ENCODE measurements at regions not wholly inside any gene's neighbourhood (a gene's known extent, or its start where the extent isn't known, plus 50 kb on each side); places are given as distances from the start of the nearest gene placed in this dataset.
"Not testable (repeated sequence)": the region's sequence is repeated elsewhere in the genome, so short reads cannot be mapped to it uniquely, and the experiment has no call there.

GRCh38 chr9:106451223-106451622 lies 411.7 kb upstream of the ZNF462 start:
- no peak overlapping the region for H3K4me3 Mint-ChIP-seq
- peaks cover 19% of the 10 kb centered on the region for H3K9me3 Mint-ChIP-seq
- DNase-seq (ENCODE audit: low spot score), result no peak
- H3K27me3 Mint-ChIP-seq (ENCODE audit: low read depth), result no peaks in the 10 kb centered on the region
- H3K36me3 Mint-ChIP-seq (ENCODE audit: low read depth), result no peaks in the 10 kb centered on the region
- no peaks in the 10 kb centered on the region for H3K4me1 Mint-ChIP-seq (ENCODE audit: low read depth)
- H3K27ac Mint-ChIP-seq, result no peak overlapping the region

- Mint-ChIP-seq H3K27me3 (ENCODE audit: low read depth) (no peaks in the 10 kb centered on the region), H3K9me3 (peaks cover 24% of the 10 kb centered on the region), H3K36me3 (ENCODE audit: low read depth) (no peaks in the 10 kb centered on the region), H3K4me1 (ENCODE audit: low read depth) (no peaks in the 10 kb centered on the region), H3K27ac (no peak overlapping the region), H3K4me3 (no peak overlapping the region)
- no peak for DNase-seq (ENCODE audit: low spot score)
These were observed 406.4 kb upstream of the ZNF462 start for GRCh38 chr9:106456581-106456980.

- no peaks in the 10 kb centered on the region for H3K27me3 Mint-ChIP-seq (ENCODE audit: low read depth)
- no peak overlapping the region for H3K4me3 Mint-ChIP-seq
- no peaks in the 10 kb centered on the region for H3K36me3 Mint-ChIP-seq (ENCODE audit: low read depth)
- peaks cover 17% of the 10 kb centered on the region for H3K9me3 Mint-ChIP-seq
- H3K27ac Mint-ChIP-seq, result no peak overlapping the region
- H3K4me1 Mint-ChIP-seq (ENCODE audit: low read depth), result no peaks in the 10 kb centered on the region
- DNase-seq (ENCODE audit: low spot score), result no peak
These were observed 395.7 kb upstream of the ZNF462 start for GRCh38 chr9:106467113-106467864.

GRCh38 chr9:106467865-106468164 lies 395.2 kb upstream of the ZNF462 start:
- no peaks in the 10 kb centered on the region for H3K36me3 Mint-ChIP-seq (ENCODE audit: low read depth)
- no peak for DNase-seq (ENCODE audit: low spot score)
- H3K9me3 Mint-ChIP-seq, result peaks cover 15% of the 10 kb centered on the region
- H3K4me3 Mint-ChIP-seq, result no peak overlapping the region
- H3K27ac Mint-ChIP-seq, result no peak overlapping the region
- no peaks in the 10 kb centered on the region for H3K4me1 Mint-ChIP-seq (ENCODE audit: low read depth)
- H3K27me3 Mint-ChIP-seq (ENCODE audit: low read depth), result no peaks in the 10 kb centered on the region

- no peak overlapping the region for H3K4me3 Mint-ChIP-seq
- no peak overlapping the region for H3K27ac Mint-ChIP-seq
- no peak for DNase-seq (ENCODE audit: low spot score)
- no peaks in the 10 kb centered on the region for H3K27me3 Mint-ChIP-seq (ENCODE audit: low read depth)
- H3K9me3 Mint-ChIP-seq, result peaks cover 15% of the 10 kb centered on the region
- no peaks in the 10 kb centered on the region for H3K36me3 Mint-ChIP-seq (ENCODE audit: low read depth)
- H3K4me1 Mint-ChIP-seq (ENCODE audit: low read depth), result no peaks in the 10 kb centered on the region
These were observed 394.5 kb upstream of the ZNF462 start for GRCh38 chr9:106468431-106468830.

- no peaks in the 10 kb centered on the region for H3K4me1 Mint-ChIP-seq (ENCODE audit: low read depth)
- H3K27ac Mint-ChIP-seq, result no peak overlapping the region
- DNase-seq (ENCODE audit: low spot score), result no peak
- H3K36me3 Mint-ChIP-seq (ENCODE audit: low read depth), result no peaks in the 10 kb centered on the region
- H3K27me3 Mint-ChIP-seq (ENCODE audit: low read depth), result no peaks in the 10 kb centered on the region
- H3K4me3 Mint-ChIP-seq, result no peak overlapping the region
- H3K9me3 Mint-ChIP-seq, result peaks cover 4% of the 10 kb centered on the region
These were observed 384.7 kb upstream of the ZNF462 start for GRCh38 chr9:106478312-106478711.

GRCh38 chr9:106478727-106479126 lies 384.2 kb upstream of the ZNF462 start:
- no peak for DNase-seq (ENCODE audit: low spot score)
- no peak overlapping the region for H3K27ac Mint-ChIP-seq
- H3K4me1 Mint-ChIP-seq (ENCODE audit: low read depth), result no peaks in the 10 kb centered on the region
- no peaks in the 10 kb centered on the region for H3K36me3 Mint-ChIP-seq (ENCODE audit: low read depth)
- no peaks in the 10 kb centered on the region for H3K27me3 Mint-ChIP-seq (ENCODE audit: low read depth)
- H3K4me3 Mint-ChIP-seq, result no peak overlapping the region
- H3K9me3 Mint-ChIP-seq, result peaks cover 4% of the 10 kb centered on the region

GRCh38 chr9:106479679-106480078 lies 383.3 kb upstream of the ZNF462 start:
- H3K9me3 Mint-ChIP-seq, result peaks cover 4% of the 10 kb centered on the region
- no peak for DNase-seq (ENCODE audit: low spot score)
- no peaks in the 10 kb centered on the region for H3K4me1 Mint-ChIP-seq (ENCODE audit: low read depth)
- H3K27me3 Mint-ChIP-seq (ENCODE audit: low read depth), result no peaks in the 10 kb centered on the region
- H3K36me3 Mint-ChIP-seq (ENCODE audit: low read depth), result no peaks in the 10 kb centered on the region
- no peak overlapping the region for H3K4me3 Mint-ChIP-seq
- H3K27ac Mint-ChIP-seq, result no peak overlapping the region

GRCh38 chr9:106481013-106481609 lies 381.9 kb upstream of the ZNF462 start:
- Mint-ChIP-seq H3K27ac (no peak overlapping the region), H3K4me1 (ENCODE audit: low read depth) (no peaks in the 10 kb centered on the region), H3K4me3 (no peak overlapping the region), H3K9me3 (peaks cover 7% of the 10 kb centered on the region), H3K27me3 (ENCODE audit: low read depth) (no peaks in the 10 kb centered on the region), H3K36me3 (ENCODE audit: low read depth) (peaks cover under 1% of the 10 kb centered on the region)
- DNase-seq (ENCODE audit: low spot score), result no peak

- no peak for DNase-seq (ENCODE audit: low spot score)
- Mint-ChIP-seq H3K4me3 (no peak overlapping the region), H3K9me3 (peaks cover 12% of the 10 kb centered on the region), H3K4me1 (ENCODE audit: low read depth) (no peaks in the 10 kb centered on the region), H3K27me3 (ENCODE audit: low read depth) (no peaks in the 10 kb centered on the region), H3K36me3 (ENCODE audit: low read depth) (peaks cover 1% of the 10 kb centered on the region), H3K27ac (no peak overlapping the region)
These were observed 380.2 kb upstream of the ZNF462 start for GRCh38 chr9:106482733-106483132.

GRCh38 chr9:106486685-106487084 lies 376.3 kb upstream of the ZNF462 start:
- Mint-ChIP-seq H3K36me3 (ENCODE audit: low read depth) (peaks cover 1% of the 10 kb centered on the region), H3K4me1 (ENCODE audit: low read depth) (no peaks in the 10 kb centered on the region), H3K27me3 (ENCODE audit: low read depth) (no peaks in the 10 kb centered on the region), H3K27ac (no peak overlapping the region), H3K4me3 (no peak overlapping the region), H3K9me3 (peaks cover 17% of the 10 kb centered on the region)
- no peak for DNase-seq (ENCODE audit: low spot score)

- Mint-ChIP-seq H3K4me3 (no peak overlapping the region), H3K4me1 (ENCODE audit: low read depth) (no peaks in the 10 kb centered on the region), H3K27ac (no peak overlapping the region), H3K36me3 (ENCODE audit: low read depth) (peaks cover 1% of the 10 kb centered on the region), H3K27me3 (ENCODE audit: low read depth) (no peaks in the 10 kb centered on the region), H3K9me3 (peaks cover 17% of the 10 kb centered on the region)
- DNase-seq (ENCODE audit: low spot score), result no peak
These were observed 375.7 kb upstream of the ZNF462 start for GRCh38 chr9:106487266-106487665.

- H3K27me3 Mint-ChIP-seq (ENCODE audit: low read depth); H3K4me3 Mint-ChIP-seq; H3K4me1 Mint-ChIP-seq (ENCODE audit: low read depth); H3K36me3 Mint-ChIP-seq (ENCODE audit: low read depth); DNase-seq (ENCODE audit: low spot score); H3K27ac Mint-ChIP-seq; H3K9me3 Mint-ChIP-seq: not testable (repeated sequence)
These were observed 370.8 kb upstream of the ZNF462 start for GRCh38 chr9:106492126-106492525.

- no peak overlapping the region for H3K4me3 Mint-ChIP-seq
- H3K27me3 Mint-ChIP-seq (ENCODE audit: low read depth), result no peaks in the 10 kb centered on the region
- no peak overlapping the region for H3K27ac Mint-ChIP-seq
- DNase-seq (ENCODE audit: low spot score), result no peak
- no peaks in the 10 kb centered on the region for H3K36me3 Mint-ChIP-seq (ENCODE audit: low read depth)
- H3K9me3 Mint-ChIP-seq, result peaks cover 10% of the 10 kb centered on the region
- no peaks in the 10 kb centered on the region for H3K4me1 Mint-ChIP-seq (ENCODE audit: low read depth)
These were observed 362.8 kb upstream of the ZNF462 start for GRCh38 chr9:106500171-106500570.

- not testable (repeated sequence) for H3K4me3 Mint-ChIP-seq; H3K36me3 Mint-ChIP-seq (ENCODE audit: low read depth); H3K27ac Mint-ChIP-seq; DNase-seq (ENCODE audit: low spot score); H3K4me1 Mint-ChIP-seq (ENCODE audit: low read depth); H3K27me3 Mint-ChIP-seq (ENCODE audit: low read depth)
- H3K9me3 Mint-ChIP-seq, result peaks cover 10% of the 10 kb centered on the region
These were observed 361.8 kb upstream of the ZNF462 start for GRCh38 chr9:106501210-106501609.

Measured in T-helper 2 cell treated with Interferon-gamma antibody and Interleukin-4, amounts not matched to agents 5 μg/mL and 100 μg/mL, for 36 hours (primary cell).